AG09319 (cell line): ENCODE measurements at regions not wholly inside any gene's neighbourhood (a gene's known extent, or its start where the extent isn't known, plus 50 kb on each side); places are given as distances from the start of the nearest gene placed in this dataset.

Experiments
- DNase-seq: peaks from one replicate; pipeline ENCODE4 v3.0.0-alpha.2; 2010; ENCODE audit warnings: low read depth; ENCODE audit errors: extremely low read depth
- TF ChIP-seq, protein P1 (sequence below): IDR thresholded peaks from 2 replicates; pipeline ENCODE4 v1.5.1; 2011; ENCODE audit warnings: low read depth, mild to moderate bottlenecking, inconsistent platforms, low read length, moderate library complexity

DNA sequence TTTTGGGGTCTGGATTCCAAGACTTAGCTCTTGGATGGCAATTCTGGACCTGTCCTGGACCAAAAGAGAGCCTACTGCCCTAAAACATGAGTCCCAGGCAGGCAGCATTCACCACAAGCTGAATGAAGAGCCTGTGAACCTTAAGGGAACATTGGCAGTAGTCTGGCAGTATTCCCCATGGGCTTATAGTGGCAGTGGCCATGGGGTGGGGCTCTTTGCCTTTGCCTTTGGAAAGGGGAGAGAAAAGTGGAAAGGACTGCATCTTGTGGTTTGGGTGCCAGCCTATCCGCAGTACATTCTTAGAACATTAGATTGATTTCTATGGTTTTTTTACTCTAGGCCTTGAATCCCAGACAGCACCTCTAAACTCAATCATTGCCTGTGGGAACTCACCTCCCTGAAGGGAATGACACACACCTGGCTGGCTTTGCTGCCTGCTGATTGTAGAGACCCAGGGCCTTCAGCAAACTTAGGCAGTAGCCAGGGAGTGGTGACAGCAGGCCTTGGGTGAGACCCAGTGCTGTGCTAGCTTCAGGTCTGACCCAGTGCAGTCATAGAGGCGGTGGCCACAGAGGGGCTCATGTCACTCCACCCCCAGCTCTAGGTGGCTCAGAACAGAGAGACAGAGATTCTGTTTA, 216.3 kb downstream of the CETN3 start:
- DNase-seq, result no peak
- TF ChIP-seq, protein P1, sequence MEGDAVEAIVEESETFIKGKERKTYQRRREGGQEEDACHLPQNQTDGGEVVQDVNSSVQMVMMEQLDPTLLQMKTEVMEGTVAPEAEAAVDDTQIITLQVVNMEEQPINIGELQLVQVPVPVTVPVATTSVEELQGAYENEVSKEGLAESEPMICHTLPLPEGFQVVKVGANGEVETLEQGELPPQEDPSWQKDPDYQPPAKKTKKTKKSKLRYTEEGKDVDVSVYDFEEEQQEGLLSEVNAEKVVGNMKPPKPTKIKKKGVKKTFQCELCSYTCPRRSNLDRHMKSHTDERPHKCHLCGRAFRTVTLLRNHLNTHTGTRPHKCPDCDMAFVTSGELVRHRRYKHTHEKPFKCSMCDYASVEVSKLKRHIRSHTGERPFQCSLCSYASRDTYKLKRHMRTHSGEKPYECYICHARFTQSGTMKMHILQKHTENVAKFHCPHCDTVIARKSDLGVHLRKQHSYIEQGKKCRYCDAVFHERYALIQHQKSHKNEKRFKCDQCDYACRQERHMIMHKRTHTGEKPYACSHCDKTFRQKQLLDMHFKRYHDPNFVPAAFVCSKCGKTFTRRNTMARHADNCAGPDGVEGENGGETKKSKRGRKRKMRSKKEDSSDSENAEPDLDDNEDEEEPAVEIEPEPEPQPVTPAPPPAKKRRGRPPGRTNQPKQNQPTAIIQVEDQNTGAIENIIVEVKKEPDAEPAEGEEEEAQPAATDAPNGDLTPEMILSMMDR, result no peak

DNA sequence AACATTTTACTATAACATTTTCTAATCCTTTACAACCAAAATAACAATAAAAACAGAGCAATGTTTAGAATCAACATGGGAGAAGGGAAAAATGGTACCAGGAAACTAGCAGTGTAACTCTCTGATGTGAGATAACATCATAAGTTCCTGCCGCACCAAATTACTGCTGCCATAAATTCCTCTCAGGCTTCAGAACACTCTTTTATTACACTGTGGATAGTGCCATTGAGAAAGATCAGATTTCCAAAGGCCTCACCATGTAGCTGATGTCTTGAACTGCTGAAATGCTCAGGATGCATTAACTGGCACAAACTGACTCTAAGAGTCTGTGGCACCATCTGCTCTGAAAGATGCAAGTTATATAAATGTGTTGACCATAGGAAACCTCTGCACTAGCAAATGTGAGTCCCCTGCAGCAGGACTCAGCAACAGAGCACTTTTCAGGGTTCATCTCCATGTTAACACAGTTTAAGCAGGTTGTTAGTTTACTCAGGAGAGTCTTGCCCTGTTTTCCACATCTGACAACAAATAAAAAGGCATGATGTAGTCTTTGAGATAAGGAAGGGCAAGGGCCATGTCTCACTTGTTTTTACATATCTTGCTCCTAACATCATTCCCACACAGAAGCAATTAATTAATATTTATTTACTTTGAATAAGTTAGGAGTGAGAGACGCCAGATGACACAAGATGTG, 218.1 kb downstream of the CETN3 start:
- DNase-seq, result no peak
- TF ChIP-seq, protein P1, result no peak

DNA sequence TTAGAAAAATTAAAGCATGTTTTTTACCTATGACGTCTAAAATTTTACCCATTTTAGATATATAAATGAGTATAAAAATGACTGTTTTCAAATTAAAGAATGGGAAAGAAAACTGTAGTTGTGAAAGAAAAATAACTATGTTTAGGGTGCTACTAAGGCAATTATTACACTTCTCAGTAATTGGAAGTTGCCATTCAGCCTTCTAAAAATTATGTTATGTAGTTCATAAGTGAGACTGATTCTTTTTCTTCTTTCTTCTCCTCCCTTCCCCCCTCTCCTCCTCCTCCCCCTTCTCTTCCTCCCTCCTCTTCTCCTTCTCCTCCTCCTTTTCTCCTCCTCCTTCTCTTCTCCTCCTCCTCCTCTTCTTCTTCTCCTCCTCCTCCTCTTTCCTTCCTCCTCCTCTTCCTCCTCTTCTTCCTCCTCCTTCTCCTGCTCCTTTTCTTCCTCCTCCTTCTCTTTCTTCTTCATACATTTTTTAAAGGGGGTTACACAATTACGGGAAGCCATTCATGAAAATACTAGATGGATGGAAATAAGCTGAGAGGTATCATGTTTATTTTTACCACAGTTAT, 223.6 kb downstream of the CETN3 start:
- DNase-seq, result no peak
- TF ChIP-seq, protein P1, result no peak

DNA sequence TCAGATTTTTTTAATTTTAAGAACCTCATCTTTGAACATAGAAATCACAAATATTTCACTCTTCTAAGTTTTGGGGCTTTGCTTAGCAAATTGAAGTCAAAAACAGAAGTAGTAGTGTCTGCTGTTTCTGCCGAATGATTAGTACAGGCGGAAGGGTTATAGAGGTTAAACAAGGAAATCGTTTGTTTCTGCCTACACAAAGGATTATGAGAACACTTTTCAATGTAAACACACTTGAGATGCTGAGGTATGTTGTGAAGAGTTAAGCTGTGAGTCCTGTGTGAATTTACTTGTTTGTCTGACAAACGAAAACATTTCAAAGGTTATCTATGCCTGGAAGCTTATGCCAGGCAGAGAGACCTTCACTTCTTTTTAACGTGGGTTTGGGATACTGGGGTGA, 224.8 kb downstream of the CETN3 start:
- TF ChIP-seq, protein P1, result no peak
- DNase-seq, result no peak

DNA sequence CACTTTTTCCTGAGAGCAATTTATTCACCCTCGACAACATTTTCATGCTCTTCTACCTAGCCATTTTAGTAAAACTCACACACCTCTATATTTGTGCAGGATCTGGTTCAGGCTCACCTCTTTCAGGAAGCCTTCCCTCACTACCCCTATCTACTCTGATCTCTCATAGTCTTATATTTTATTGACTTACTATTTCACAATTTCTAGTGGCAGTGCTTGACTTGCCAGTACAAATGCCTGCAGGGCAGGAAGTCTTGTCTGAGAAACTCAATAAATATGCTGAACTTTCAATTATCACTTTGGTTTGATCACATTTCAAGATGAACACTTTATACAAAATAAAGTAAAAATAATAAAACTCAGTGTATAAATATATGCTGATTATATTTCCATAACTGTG, 226.8 kb downstream of the CETN3 start:
- no peak for DNase-seq
- TF ChIP-seq, protein P1, result no peak

DNA sequence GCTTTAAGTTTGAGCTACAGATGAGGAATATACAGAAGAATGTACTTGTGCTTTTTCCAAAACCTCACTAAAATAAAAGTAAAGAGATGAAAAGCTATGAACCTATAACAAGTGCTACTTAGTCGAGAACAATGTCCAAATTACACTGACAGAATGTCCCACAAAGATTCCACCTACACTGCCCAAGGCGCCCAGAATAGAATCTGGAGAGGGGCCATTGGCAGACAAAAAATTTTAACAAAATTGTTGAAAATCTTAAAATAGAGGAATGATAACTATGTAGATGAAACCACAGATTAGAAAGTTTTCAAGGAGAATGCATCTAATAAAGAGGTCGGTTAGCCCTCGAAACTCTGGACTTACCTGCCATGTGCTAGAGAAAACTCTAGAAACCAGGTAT, 235.3 kb downstream of the CETN3 start:
- TF ChIP-seq, protein P1, result no peak
- no peak for DNase-seq

DNA sequence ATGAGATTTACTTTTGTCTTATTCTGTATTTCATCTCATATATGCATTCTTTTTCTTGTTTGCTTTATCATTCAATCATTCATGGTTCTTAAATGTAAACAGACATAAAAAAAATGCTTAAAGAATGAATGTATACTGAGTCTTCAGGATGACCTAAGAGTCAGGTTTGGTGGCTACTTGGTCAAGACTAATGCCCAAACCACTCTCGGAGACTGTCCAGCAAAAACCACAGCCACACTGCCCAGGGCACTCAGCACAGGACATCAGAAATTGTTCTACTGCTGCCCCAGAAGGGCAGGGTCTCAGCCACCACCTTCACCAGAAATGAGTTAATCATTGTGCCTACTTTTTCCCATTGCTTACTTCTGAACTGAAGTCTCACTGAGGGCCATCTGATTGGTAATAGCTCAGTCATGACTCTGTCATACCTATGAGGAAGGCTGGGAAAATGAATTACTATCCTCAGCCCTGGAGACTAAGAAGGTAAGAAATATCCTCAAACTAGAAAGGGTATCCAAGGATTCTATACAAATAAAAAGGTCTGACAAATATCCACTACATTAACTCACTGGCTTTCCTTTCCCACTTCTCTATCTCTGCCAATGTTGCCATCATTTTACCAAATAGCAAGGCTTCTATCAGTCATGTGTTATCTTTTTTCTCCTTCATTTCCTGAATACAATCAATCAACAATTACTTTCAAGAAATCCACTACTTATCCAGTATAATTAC, 236.1 kb downstream of the CETN3 start:
- TF ChIP-seq, protein P1, result no peak
- no peak for DNase-seq
